ENCODE measurements at regions not wholly inside any gene's neighbourhood (a gene's known extent, or its start where the extent isn't known, plus 50 kb on each side); places are given as distances from the start of the nearest gene placed in this dataset.

DNA sequence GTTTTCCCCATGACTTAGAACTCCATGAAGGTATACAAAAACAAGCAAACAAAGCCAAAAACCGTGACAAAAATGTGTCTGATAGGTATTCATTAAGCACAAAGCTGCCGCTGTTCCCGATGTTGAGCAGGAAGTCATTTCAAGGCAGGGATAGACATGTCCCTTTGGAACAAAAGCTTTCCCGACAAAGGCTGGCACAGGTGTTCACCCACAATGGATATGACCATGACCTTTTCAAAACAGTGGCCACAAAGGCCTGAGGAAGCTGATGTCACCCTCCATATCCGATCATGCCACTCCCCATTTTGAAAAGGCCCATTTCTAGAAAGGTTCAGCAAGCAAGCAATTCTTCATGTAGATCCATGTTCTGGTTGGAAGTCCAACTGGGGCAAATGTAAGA, 279.1 kb downstream of the BTG1 start:
- peak overlapping the region in 2 of 12 donors; percentile 8 to 38 for H3K27ac ChIP-seq
- WGBS, 4 donors, result 64 to 86% (median 71%) methylated on average over 5 of the region's 5 CpGs
- peak in 3 of 4 donors; percentile 57 to 69 (median 64) for ATAC-seq
- H3K4me1 ChIP-seq, result peaks cover 0 to 7% (median 0%) of the 10 kb centered on the region in 12 donors
- no peaks in the 10 kb centered on the region for H3K27me3 ChIP-seq
- peak in 1 of 5 donors; percentile 42 for DNase-seq
- H3K9me3 ChIP-seq, result peaks cover 0 to 8% (median 0%) of the 10 kb centered on the region in 12 donors
- no peak overlapping the region for H3K4me3 ChIP-seq
- intact Hi-C loops (cut with DNase I), result no loop called here
- no peak for TF ChIP-seq POLR2A (IDR thresholded peaks at IDR 0.05)
- no peak for TF ChIP-seq CTCF (IDR thresholded peaks at IDR 0.05)
- no peaks in the 10 kb centered on the region for H3K36me3 ChIP-seq

DNA sequence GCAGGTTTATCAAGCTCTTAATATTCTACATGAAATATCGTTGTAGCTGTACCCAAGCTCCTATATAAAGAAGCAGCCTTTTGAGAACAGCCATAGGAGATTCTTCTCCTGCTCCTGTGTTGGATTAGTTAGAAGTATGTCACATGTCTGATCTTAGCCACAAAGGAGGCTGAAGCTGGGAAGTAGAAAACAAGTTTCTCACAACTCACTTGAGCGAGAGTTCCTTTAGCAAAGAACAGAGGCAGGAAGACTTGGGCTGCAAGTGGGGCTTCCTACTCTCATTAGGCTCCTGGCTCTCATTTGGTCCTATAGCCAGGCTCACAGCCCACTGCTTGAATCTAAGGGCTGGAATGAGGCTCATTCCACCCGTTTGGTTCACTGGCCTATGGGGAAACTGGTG, 281.9 kb downstream of the BTG1 start:
- WGBS, 4 donors, result 70 to 87% (median 79%) methylated on average over 3 of the region's 3 CpGs
- intact Hi-C loops (cut with DNase I), result no loop called here

GRCh38 chr12:91861554-91861953, 284.1 kb downstream of the BTG1 start:
- intact Hi-C loops (cut with DNase I), result no loop called here
- Histone ChIP-seq H3K27ac (no peak overlapping the region), H3K36me3 (no peaks in the 10 kb centered on the region), H3K9me3 (no peaks in the 10 kb centered on the region), H3K27me3 (no peaks in the 10 kb centered on the region), H3K4me1 (no peaks in the 10 kb centered on the region), H3K4me3 (no peak overlapping the region)
- 94 to 98% (median 97%) methylated on average over 1 of the region's 1 CpG for WGBS, 4 donors
- DNase-seq (no peak), ATAC-seq (no peak)
- TF ChIP-seq POLR2A (IDR thresholded peaks at IDR 0.05), result no peak
- no peak for TF ChIP-seq CTCF (IDR thresholded peaks at IDR 0.05)

More for the DNA sequence above, 281.9 kb downstream of the BTG1 start:
- ATAC-seq, result no peak
- Histone ChIP-seq H3K36me3 (no peaks in the 10 kb centered on the region), H3K27ac (no peak overlapping the region), H3K9me3 (no peaks in the 10 kb centered on the region), H3K4me3 (no peak overlapping the region), H3K27me3 (no peaks in the 10 kb centered on the region), H3K4me1 (no peaks in the 10 kb centered on the region)
- no peak for DNase-seq
- TF ChIP-seq POLR2A (IDR thresholded peaks at IDR 0.05) (no peak), CTCF (IDR thresholded peaks at IDR 0.05) (no peak)

- ATAC-seq (no peak), DNase-seq (no peak)
- TF ChIP-seq CTCF (IDR thresholded peaks at IDR 0.05) (no peak), POLR2A (IDR thresholded peaks at IDR 0.05) (no peak)
- no peak overlapping the region for H3K27ac ChIP-seq
- H3K9me3 ChIP-seq, result no peaks in the 10 kb centered on the region
- no peaks in the 10 kb centered on the region for H3K27me3 ChIP-seq
- H3K36me3 ChIP-seq, result no peaks in the 10 kb centered on the region
- intact Hi-C loops (cut with DNase I), result no loop called here
- 88 to 98% (median 95%) methylated on average over 2 of the region's 2 CpGs for WGBS, 4 donors
- H3K4me1 ChIP-seq, result peaks cover 0 to 5% (median 0%) of the 10 kb centered on the region in 12 donors
- no peak overlapping the region for H3K4me3 ChIP-seq
Observed at GRCh38 chr12:91859347-91859746, 286.3 kb downstream of the BTG1 start.

All from heart left ventricle (tissue), 16 donors.